ENCODE measurements at regions not wholly inside any gene's neighbourhood (a gene's known extent, or its start where the extent isn't known, plus 50 kb on each side); places are given as distances from the start of the nearest gene placed in this dataset.

DNA sequence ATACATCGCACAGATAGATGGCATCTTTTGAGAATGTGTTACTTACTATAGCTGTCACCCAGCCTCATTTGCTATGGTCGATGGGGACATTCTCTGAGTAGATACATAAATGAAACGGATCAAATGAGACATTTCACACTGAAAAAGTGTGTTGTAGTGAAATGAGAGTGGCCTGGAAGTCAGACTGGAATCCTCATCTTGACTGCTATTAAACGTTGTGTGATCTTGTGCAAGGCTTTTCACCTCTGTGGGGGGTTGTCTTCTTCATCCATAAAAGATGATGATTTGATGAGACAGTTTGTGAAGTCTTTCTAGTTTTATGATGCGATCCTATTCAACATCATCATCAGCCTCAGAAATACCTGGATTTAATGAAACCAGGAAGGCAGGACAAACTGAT, 155.4 kb upstream of the MYO3A start:
- H3K4me3 ChIP-seq (ENCODE audit: low read depth, low read length) = no peak overlapping the region
- TF ChIP-seq, protein P1, sequence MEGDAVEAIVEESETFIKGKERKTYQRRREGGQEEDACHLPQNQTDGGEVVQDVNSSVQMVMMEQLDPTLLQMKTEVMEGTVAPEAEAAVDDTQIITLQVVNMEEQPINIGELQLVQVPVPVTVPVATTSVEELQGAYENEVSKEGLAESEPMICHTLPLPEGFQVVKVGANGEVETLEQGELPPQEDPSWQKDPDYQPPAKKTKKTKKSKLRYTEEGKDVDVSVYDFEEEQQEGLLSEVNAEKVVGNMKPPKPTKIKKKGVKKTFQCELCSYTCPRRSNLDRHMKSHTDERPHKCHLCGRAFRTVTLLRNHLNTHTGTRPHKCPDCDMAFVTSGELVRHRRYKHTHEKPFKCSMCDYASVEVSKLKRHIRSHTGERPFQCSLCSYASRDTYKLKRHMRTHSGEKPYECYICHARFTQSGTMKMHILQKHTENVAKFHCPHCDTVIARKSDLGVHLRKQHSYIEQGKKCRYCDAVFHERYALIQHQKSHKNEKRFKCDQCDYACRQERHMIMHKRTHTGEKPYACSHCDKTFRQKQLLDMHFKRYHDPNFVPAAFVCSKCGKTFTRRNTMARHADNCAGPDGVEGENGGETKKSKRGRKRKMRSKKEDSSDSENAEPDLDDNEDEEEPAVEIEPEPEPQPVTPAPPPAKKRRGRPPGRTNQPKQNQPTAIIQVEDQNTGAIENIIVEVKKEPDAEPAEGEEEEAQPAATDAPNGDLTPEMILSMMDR (IDR thresholded peaks at IDR 0.05; ENCODE audit: insufficient read depth, low read length, poor library complexity, severe bottlenecking) = no peak
- H3K36me3 ChIP-seq (ENCODE audit: control insufficient read depth, insufficient read depth, low read length) = no peaks in the 10 kb centered on the region
- no peak for DNase-seq (ENCODE audit: low read depth)
- H3K27me3 ChIP-seq (ENCODE audit: control insufficient read depth, insufficient read depth, low read length) = no peaks in the 10 kb centered on the region

DNA sequence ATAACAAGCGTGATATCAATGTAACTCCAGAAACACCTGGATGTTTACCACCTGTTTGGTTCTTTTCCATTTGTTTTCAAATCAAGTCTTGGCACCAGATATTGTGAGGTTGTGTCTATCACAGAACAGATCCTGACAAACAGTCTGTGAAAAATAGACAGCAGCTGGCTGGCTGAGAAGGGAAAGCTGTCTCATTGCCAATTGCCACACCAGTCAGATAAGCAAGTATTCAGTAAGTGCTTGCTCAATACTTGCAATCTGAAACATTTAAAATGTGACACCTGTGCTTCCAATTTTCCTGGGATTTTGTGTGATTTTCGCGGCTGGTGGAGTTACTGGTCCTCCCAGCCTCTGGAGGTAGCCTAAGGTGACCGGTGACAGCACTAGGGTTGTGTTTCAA, 147.9 kb upstream of the MYO3A start:
- no peak for DNase-seq (ENCODE audit: low read depth)
- TF ChIP-seq, protein P1 (IDR thresholded peaks at IDR 0.05; ENCODE audit: insufficient read depth, low read length, poor library complexity, severe bottlenecking) = no peak
- no peak overlapping the region for H3K4me3 ChIP-seq (ENCODE audit: low read depth, low read length)
- H3K36me3 ChIP-seq (ENCODE audit: control insufficient read depth, insufficient read depth, low read length) = no peaks in the 10 kb centered on the region
- no peaks in the 10 kb centered on the region for H3K27me3 ChIP-seq (ENCODE audit: control insufficient read depth, insufficient read depth, low read length)

GRCh38 chr10:25786899-25787298, 147.1 kb upstream of the MYO3A start:
- TF ChIP-seq, protein P1 (IDR thresholded peaks at IDR 0.05; ENCODE audit: insufficient read depth, low read length, poor library complexity, severe bottlenecking) = no peak
- H3K4me3 ChIP-seq (ENCODE audit: low read depth, low read length) = no peak overlapping the region
- DNase-seq (ENCODE audit: low read depth) = no peak
- H3K36me3 ChIP-seq (ENCODE audit: control insufficient read depth, insufficient read depth, low read length) = no peaks in the 10 kb centered on the region
- no peaks in the 10 kb centered on the region for H3K27me3 ChIP-seq (ENCODE audit: control insufficient read depth, insufficient read depth, low read length)

GRCh38 chr10:25797888-25798429, 136.1 kb upstream of the MYO3A start:
- Histone ChIP-seq H3K36me3 (ENCODE audit: control insufficient read depth, insufficient read depth, low read length) (no peaks in the 10 kb centered on the region), H3K4me3 (ENCODE audit: low read depth, low read length) (no peak overlapping the region), H3K27me3 (ENCODE audit: control insufficient read depth, insufficient read depth, low read length) (no peaks in the 10 kb centered on the region)
- TF ChIP-seq, protein P1 (IDR thresholded peaks at IDR 0.05; ENCODE audit: insufficient read depth, low read length, poor library complexity, severe bottlenecking) = no peak
- DNase-seq (ENCODE audit: low read depth) = no peak

DNA sequence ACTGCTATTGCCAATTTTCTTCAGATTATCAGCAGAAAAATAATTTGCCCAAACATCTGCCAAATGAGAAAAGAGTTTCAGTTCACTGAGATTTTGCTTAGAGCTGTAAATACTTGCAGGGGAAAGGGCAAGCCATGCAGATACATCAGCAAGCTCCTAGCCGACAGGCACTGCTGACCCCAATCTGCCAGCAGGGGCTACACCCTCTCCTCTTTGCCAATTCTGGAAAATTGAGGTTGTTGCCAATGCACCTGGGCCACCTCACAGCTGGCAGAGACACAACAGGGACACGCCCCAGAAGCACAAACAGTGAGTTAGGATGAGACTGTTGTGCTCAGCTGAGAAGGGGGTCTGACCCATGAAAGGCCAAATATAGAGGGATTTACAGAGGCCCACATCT, 129.5 kb upstream of the MYO3A start:
- no peak for DNase-seq (ENCODE audit: low read depth)
- TF ChIP-seq, protein P1 (IDR thresholded peaks at IDR 0.05; ENCODE audit: insufficient read depth, low read length, poor library complexity, severe bottlenecking) = no peak
- no peak overlapping the region for H3K4me3 ChIP-seq (ENCODE audit: low read depth, low read length)
- no peaks in the 10 kb centered on the region for H3K27me3 ChIP-seq (ENCODE audit: control insufficient read depth, insufficient read depth, low read length)
- no peaks in the 10 kb centered on the region for H3K36me3 ChIP-seq (ENCODE audit: control insufficient read depth, insufficient read depth, low read length)

GRCh38 chr10:25805986-25806385, 128.0 kb upstream of the MYO3A start:
- TF ChIP-seq, protein P1 (IDR thresholded peaks at IDR 0.05; ENCODE audit: insufficient read depth, low read length, poor library complexity, severe bottlenecking) = no peak
- Histone ChIP-seq H3K4me3 (ENCODE audit: low read depth, low read length) (no peak overlapping the region), H3K27me3 (ENCODE audit: control insufficient read depth, insufficient read depth, low read length) (no peaks in the 10 kb centered on the region), H3K36me3 (ENCODE audit: control insufficient read depth, insufficient read depth, low read length) (no peaks in the 10 kb centered on the region)
- no peak for DNase-seq (ENCODE audit: low read depth)

All from kidney epithelial cell (primary cell).